Ramos (cell line): ENCODE measurements at regions not wholly inside any gene's neighbourhood (a gene's known extent, or its start where the extent isn't known, plus 50 kb on each side); places are given as distances from the start of the nearest gene placed in this dataset.

Source experiments
- in situ Hi-C: fragments of 300-500 bp; cut with MboI; formaldehyde crosslinking; loops from one replicate; pipeline ENCODE4 v1.14.3; 2022; ENCODE audit warnings: low sequenced_read_pairs; ENCODE audit not compliant: unreplicated experiment

DNA sequence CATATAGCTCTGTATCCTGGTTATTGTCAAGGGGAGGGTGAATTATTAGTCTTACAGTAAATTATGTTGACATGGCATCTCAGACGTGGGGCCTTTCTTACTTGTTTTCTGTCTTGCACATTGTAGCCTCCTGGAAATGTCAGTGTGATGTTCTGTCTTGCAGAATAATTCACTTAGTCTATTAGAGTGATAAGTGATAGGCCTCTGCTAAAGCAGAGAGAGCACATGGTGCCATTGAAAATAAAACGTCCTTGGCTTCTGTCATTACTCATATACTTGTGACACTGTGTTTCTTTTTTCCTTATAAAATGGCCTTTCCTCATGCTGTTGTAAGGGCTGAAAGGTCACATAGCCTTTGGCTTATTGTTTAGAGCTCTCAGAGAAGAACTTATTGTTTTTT is 531.0 kb downstream of the EPM2A start:
- in situ Hi-C loops: loop anchor here (25.0 kb wide), 1 partner anchor 617 kb away; no protein-coding TSS in a partner anchor

DNA sequence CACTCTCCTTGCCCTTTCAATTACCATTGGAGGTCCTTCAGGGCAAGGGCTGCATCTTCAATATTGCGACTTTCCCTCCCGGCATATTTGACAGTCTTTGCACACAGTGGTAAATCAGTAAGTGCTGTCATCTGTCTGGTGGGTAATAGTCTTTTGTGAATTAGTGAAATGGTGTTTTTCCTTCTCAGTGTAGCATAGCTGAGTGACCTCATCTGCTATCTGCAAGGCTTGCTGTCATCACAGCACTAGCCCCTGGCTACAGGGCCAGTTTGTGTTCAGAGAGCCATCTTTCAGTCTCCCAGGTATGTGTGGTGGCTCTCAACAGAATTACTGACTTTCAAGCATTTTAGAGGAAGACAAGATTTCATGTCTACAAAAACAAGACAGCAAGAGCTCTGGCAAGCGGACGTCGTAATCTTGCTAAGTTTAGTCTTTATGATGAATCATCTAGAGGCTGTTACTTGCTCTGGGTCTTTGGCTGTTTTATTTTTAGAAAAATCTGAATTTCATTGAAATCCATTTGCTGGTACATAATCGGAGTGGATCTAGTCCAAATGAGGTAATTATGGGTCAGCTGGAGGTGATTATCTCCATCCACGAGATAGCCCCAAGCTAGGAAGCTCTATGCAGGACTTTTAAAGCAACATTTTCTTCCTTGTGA is 528.9 kb downstream of the EPM2A start:
- in situ Hi-C loops: loop anchor here (25.0 kb wide), 1 partner anchor 619 kb away; no protein-coding TSS in a partner anchor

DNA sequence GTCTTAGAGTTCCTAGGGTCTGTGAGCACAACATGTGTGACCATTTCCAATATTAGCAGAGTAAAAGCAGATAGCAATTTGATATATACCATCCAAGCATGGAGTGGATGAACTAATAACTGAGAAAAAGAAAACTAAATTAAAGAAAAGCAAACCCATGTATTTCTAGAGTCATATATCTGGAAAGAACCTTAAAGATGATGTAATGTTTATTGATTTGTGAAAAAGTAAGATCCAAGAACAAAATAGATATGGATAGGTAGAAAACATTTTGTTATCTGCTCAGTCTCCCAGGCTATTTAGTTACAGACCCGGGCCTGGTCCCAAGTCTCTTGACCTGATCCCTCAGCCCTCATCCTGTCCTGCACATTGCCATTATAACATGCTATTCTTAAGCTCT is 526.8 kb downstream of the EPM2A start:
- in situ Hi-C loops: loop anchor here (25.0 kb wide), 1 partner anchor 621 kb away; no protein-coding TSS in a partner anchor

DNA sequence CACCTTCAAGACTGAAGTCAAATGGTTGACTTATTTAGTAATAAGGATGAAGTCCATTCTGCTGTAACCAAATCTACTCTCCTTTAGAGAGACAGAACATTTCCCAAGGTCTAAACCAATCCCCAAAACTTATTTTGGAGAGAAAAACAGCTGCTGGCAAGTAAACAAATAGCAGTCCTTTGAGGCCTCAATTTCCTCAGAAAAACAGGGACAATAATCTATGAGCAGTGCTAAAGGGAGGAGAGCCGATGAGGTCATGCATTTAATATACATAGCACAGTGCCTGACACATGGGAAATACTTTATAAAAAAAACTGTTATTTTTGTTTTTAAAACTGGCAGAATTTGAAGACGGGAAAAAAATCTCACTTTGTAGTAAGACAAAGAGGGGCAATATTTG is 526.0 kb downstream of the EPM2A start:
- in situ Hi-C loops: loop anchor here (25.0 kb wide), 1 partner anchor 622 kb away; no protein-coding TSS in a partner anchor

DNA sequence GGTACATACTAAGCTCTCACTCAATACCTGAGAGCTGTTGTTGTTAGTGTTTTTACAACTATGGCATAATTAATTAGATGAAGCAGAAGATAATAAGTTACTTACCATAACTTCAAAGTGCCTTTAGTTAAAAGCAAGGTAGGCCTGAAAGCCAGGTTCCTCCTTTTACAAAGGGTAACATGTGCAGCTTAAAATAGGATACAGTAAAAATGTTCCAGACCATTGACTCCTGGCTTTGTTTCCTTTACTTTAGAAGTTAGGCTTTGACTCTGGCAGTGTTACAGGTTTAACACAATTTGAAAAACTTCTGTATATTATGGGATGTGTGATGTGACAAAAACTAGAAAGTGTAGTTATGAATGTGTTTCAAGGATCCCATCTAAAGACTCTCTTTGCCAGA is 522.5 kb downstream of the EPM2A start:
- in situ Hi-C loops: loop anchor here (25.0 kb wide), 1 partner anchor 626 kb away; no protein-coding TSS in a partner anchor

DNA sequence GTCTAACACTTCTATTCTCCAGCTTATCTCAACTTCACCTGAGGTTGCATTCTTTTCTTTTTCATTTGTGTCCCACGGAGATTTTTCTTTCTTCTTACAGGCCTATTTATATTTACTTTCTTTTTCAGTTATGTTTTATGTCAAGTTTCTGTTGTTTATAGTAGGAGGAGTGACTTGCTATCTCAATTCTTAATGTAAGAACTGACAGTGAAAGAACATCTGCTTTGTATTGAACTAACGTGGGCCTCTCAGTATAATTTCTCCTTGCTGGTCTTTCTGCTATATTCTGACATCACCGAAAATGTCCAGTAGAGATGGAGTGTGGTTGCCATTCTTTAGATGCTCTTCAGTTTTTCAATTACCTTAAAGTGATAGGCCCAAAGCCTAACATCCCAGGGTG is 521.7 kb downstream of the EPM2A start:
- in situ Hi-C loops: loop anchor here (25.0 kb wide), 1 partner anchor 626 kb away; no protein-coding TSS in a partner anchor

DNA sequence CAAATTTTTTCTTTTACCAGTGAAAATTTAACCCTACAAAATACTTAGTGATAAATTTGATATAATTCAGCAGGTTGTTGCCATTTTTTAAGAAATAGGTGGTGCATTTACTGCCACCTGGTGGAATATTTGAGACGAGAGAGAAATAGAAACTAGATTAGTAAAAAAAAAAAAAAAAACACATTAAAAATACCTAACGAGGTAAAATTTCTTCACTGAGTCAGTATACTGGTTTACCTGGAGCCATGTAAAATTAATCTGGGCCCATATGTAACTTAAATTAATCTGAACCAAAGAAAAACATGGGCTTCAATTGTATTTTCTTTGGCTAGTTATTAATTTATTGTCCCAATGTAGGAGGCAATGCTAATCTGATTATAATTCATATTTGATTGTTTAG is 520.8 kb downstream of the EPM2A start:
- in situ Hi-C loops: loop anchor here (25.0 kb wide), 1 partner anchor 627 kb away; no protein-coding TSS in a partner anchor

DNA sequence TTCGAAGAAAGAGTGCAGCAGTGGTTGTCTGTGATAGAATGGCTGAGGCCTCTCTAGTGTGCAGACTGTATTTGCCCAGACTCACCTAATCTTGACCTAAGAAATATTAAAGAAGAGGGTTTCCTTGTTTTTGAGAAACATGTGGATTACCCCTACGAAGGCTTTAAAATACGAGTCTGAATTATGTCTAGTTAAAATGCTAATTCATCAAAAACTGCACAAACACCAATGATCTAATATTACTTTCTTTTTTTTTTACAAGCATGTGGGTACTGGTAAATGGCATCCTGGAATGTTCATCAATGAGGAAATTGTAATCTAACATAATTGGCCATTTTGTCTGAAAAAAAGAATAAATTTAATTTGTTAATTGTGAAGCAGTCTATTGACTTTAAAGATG is 510.9 kb downstream of the EPM2A start:
- in situ Hi-C loops: loop anchor here (25.0 kb wide), 1 partner anchor 637 kb away; no protein-coding TSS in a partner anchor

DNA sequence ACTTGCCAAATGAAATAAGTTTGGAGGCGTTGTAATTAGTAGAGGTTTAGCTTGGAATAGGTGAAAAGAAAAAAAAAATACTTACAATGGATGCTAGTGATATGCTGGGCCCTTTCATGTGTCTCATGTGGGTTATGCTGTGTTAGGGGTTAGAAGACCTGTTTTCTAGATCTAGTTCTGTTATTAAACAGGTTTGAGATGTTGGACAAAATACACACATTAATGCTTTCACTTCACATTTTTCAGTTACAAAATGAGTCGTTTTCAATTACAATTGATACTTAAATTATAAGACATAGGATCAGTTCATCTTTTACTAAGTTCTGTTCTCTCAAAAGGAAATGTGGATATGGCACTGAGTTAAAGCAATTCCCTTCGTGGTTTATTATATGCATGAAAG is 509.8 kb downstream of the EPM2A start:
- in situ Hi-C loops: no loop called here

DNA sequence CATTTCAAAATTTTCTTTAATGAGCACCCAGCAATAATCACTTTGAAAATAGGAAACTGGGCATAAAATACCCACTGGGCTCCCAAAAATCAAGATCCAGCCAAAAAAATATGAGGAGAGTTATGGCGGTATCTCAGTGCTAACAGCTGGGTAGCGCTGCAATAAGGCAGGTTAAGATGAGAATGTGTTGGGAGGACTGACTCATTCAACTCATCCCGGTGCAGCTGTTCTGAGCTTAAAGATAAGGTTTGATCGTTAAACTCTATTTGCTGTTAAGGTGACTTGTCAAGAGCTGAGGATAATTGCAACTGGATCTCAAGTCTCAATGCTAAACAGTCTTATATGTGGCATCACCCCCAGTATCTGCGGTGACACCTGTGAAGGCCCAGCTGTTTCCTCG is 507.7 kb downstream of the EPM2A start:
- in situ Hi-C loops: no loop called here

DNA sequence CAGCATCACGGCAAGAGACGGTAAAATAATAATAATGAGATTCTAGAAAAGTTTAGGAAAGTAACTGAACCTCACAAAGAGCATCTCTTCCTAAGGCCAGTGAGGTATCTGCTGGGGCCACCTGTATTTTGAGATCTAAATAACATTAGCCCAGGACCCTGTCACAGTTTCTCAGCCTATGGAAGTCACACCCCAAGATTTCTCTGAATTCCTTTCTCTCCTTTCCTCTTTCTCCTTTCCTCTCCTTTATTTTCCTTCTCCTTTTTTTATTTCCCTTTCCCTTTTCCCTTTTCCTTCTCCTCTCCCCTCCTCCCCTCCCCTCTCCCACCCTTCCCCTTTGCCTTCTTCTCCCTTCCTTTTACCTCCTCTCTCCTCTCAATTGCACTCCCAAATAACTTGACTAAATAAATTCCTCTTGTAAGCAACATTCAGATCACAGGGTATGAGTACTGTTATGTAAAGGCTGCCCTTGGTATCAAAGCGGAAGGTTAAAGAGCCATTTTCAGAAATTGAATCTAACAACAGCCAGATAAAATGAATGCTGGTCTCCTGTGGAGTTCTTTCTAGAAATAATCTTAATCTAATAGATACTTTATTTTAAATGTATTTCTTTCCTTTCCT is 506.2 kb downstream of the EPM2A start:
- in situ Hi-C loops: no loop called here

DNA sequence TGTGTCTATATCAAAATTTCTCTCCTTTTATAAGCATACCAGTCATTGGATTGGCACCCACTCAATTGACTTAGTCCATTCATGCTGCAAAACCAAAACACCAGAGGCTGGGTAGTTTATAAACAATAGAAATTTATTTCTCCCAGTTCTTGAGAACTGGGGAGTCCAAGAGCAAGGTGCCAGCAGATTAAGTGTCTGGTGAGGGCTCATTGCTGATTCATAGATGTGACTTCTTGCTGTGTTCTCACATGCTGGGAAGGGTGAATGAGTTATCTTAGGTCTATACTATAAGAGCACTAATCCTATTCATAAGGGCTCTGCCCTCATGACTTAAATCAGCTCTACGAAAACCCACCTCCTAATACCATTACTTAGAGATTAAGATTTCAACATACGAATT is 501.4 kb downstream of the EPM2A start:
- in situ Hi-C loops: no loop called here

DNA sequence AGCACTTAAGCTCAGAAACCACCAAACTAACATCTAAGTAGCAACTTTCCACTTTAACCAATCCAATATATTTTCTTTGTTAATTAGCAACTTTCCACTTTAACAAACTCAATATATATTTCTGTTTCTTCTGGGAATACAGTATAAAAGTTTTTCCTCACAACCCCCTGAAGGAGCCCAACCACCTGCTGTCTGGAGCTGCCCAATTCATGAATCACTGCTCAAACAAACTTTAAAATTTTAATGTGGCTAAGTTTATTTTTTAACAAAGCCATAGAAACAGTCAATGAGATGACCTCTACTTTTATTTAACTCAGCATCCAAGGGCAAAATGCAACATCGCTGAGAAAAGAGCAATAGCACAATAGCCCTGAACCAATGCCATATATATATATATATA is 500.1 kb downstream of the EPM2A start:
- in situ Hi-C loops: no loop called here

DNA sequence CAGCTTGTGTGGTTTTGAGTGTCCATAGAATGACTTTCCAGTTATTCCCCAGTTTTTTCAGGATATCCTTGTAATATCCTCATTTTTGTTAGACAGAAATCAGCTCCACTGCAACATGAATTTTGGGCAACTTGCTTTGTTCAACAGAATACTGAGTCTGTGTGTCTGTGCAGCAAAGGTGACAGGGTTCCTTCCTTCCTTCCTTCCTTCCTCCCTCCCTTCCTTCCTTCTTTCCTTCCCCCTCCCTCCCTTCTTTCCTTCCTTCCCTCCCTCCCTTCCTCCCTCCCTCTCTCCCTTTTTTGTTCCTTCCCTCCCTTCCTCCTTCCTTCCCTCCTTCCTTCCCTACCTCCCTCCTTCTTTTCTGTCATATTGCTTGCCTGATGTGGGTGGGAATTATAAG is 496.5 kb downstream of the EPM2A start:
- in situ Hi-C loops: no loop called here

DNA sequence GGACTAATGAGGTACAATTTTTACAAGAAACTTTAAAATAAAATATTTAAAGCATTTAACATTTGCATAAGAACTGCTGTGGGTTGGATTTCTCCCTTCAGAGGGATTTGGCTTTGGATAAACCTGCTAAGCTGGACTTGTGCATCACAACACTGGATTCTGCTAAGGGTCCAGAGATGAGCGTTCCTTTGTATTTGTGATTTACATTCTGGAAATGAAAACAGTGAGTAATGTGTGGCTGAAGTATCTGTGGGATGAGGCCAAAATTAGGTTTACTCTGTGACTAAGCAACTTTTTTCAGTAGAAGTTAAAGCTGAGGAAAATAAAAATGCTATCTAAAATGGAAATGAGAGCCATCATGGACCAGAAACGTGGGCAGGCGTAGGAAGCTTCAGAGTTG is 494.3 kb downstream of the EPM2A start:
- in situ Hi-C loops: no loop called here

DNA sequence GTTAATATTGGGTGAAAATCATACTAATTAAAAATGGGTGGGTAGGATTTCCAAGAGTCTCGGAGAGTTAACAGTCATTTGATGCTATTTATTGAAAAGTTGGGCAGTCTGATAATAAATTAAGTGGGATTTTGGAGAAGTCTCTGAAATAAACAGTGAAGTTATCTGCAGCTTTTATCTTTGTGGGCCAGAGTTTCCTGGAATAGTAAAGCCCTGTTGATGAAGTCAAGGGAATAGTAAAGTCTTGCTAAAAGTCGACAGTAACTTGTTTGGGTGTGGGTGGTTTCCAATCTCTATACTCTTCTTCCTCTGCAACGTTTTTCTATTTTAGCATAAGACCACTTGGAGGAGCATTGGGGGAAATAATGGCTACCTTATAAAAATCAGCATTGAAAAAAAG is 493.6 kb downstream of the EPM2A start:
- in situ Hi-C loops: no loop called here

DNA sequence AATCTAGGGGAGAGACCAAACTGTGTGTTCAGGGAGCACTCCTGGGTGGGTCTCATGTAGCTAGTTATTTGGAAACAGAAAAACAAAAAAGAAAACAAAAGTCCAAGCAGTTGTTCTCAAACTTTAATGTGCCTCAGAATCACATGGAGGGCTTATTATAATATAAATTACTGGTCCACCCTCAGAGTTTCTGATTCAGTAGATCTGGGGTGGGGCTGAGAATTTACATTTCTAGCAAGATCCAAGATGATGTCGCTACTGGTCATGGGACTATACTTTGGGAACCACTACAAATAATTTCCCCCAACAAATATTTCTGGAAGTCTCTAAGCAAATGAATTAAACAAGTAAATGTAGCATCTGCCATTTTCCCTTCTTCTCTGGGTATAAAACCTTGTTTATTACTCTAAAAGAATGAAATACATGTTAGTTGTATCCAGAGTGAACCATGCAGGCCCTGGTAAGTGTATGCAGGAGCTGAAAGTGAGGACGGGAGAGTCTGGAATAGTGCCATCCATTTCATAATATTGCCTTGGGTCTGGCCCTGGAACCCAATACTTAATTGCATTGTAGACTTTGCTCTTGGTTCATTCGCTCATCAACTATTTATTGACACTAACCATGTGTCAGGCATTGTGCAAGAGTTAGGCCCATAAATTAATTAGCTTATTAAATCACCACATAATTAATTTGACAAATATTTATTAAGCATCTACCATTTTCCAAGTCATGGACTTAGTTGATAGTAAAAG is 490.8 kb downstream of the EPM2A start:
- in situ Hi-C loops: no loop called here

DNA sequence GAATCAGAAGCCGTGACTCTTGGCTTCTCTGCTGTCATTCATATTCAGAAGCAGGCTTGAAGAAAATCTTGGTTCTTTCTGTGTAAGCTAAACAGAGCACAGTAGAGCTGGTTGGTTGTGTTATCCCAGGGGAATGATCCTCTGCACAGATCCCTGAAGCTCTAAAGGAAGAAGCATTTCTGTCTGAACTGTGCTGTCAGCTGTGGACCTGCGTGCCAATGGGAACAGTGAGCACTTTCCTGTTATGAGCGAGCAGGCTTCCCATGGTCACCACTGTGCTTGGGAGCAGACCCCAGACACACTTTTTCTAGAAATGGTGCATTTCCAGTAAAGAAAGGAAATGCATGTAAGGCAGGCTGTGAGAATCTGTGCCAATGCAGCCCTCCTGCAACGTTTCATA is 490.2 kb downstream of the EPM2A start:
- in situ Hi-C loops: no loop called here

DNA sequence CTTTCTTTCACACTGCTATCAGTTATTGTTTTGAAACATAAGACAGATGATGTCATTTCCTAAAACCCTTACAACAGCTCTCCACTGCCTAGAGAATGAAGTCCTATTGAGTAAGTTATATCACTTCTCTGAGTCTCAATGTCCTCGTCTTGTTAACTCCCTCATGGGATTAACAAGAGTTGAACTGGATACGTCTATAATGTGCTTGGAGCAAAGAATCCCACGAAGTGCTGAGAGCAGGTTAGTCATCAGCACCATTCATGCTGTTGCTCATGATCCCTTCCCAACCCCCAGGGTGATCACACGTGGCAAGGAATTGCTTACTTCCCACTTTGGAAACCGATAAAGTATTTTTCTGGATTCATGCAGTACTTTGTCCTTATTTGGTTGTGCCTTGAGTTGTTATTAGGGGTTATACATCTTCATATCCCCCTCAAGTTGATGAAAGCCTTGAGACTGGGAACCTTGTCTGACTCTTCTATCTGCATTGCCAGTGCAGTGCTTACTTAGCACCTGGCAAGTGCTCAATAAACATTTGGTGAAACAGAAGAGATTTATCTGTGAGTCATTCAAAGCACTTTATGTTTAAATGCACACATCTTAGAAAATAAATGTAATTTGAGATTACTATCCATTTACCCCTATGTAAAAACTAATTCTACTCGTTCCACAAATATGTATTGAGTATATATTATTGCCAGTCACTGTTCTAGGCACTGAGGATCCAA is 487.5 kb downstream of the EPM2A start:
- in situ Hi-C loops: no loop called here

DNA sequence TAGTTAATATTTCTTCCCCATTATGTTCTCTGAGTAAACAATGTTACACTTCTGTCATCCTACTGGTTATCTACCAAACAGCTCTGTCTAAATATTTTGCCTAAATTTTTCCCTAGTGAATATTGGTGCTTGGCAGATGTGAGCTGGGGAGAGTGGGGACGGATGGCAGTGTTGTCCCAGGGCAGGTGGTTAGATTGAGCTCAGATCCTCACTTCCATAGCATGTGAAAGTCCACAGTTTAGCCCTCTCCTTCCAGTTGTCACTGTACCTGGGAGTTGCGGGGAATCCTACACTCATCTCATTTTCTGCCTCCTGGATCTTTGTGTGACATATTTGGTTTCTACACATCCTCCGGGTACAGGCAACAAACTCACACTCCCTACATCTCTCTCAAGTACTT is 484.9 kb downstream of the EPM2A start:
- in situ Hi-C loops: no loop called here
